DOHH2 (cell line): ENCODE measurements at regions not wholly inside any gene's neighbourhood (a gene's known extent, or its start where the extent isn't known, plus 50 kb on each side); places are given as distances from the start of the nearest gene placed in this dataset.
"Not testable (repeated sequence)": the region's sequence is repeated elsewhere in the genome, so short reads cannot be mapped to it uniquely, and the experiment has no call there.

ENCODE experiments used
- H3F3A ChIP-seq: fragments of 200-600 bp; sonication (generic), shearing (Covaris generic); 2 replicates; pipeline ENCODE4 v1.6.0; 2016; ENCODE audit warnings: antibody characterized with exemption, mild to moderate bottlenecking; ENCODE audit not compliant: control insufficient read depth, insufficient read depth
- H3K27ac ChIP-seq: fragments of 200-600 bp; sonication (generic); 2 replicates; pipeline ENCODE4 v1.5.1; 2014; ENCODE audit warnings: low read depth, mild to moderate bottlenecking, low read length, moderate library complexity
- H3K27me3 ChIP-seq: fragments of 200-600 bp; sonication (generic); 2 replicates; pipeline ENCODE4 v1.6.1; 2014; ENCODE audit warnings: mild to moderate bottlenecking, low read length, mixed read lengths; ENCODE audit not compliant: control insufficient read depth
- H3K36me3 ChIP-seq: fragments of 200-600 bp; sonication (generic); 2 replicates; pipeline ENCODE4 v1.6.1; 2014; ENCODE audit warnings: mild to moderate bottlenecking, low read length, moderate library complexity, mixed read lengths; ENCODE audit not compliant: control insufficient read depth
- H3K4me1 ChIP-seq: fragments of 200-600 bp; sonication (generic); 2 replicates; pipeline ENCODE4 v1.6.1; 2014; ENCODE audit warnings: mild to moderate bottlenecking, low read length, mixed read lengths; ENCODE audit not compliant: control insufficient read depth
- H3K4me2 ChIP-seq: fragments of 200-600 bp; sonication (generic); 2 replicates; pipeline ENCODE4 v1.6.0; 2014; ENCODE audit warnings: mild to moderate bottlenecking, low read length, moderate library complexity
- H3K4me3 ChIP-seq: fragments of 200-600 bp; sonication (generic); 2 replicates; pipeline ENCODE4 v1.5.1; 2014; ENCODE audit warnings: mild to moderate bottlenecking, low read length, mixed read lengths
- H3K79me2 ChIP-seq: fragments of 200-600 bp; sonication (generic); 2 replicates; pipeline ENCODE4 v1.6.1; 2014; ENCODE audit warnings: mild to moderate bottlenecking, low read length, mixed read lengths; ENCODE audit not compliant: control insufficient read depth
- H3K9me2 ChIP-seq: fragments of 200-600 bp; sonication (generic); replicated peaks from 2 replicates; pipeline ENCODE4 v1.6.1; 2014; ENCODE audit warnings: mild to moderate bottlenecking, low read length, mixed read lengths; ENCODE audit not compliant: control insufficient read depth
- H3K9me3 ChIP-seq: fragments of 200-600 bp; sonication (generic); 2 replicates; pipeline ENCODE4 v1.6.1; 2014; ENCODE audit warnings: antibody characterized with exemption, low read length, mixed read lengths; ENCODE audit not compliant: control insufficient read depth, insufficient read depth
- H4K20me1 ChIP-seq: fragments of 200-600 bp; sonication (generic); 2 replicates; pipeline ENCODE4 v1.6.0; 2014; ENCODE audit warnings: low read depth, mild to moderate bottlenecking, antibody characterized with exemption, low read length, moderate library complexity; ENCODE audit not compliant: control insufficient read depth, insufficient read depth
- CTCF ChIP-seq: fragments of 200-600 bp; sonication (generic); IDR thresholded peaks from one replicate; pipeline ENCODE4 v1.5.1; 2014; ENCODE audit warnings: antibody characterized with exemption, mild to moderate bottlenecking, low read depth, low read length; ENCODE audit not compliant: poor library complexity, severe bottlenecking
- EZH2phosphoT487 ChIP-seq: fragments of 200-600 bp; sonication (generic); IDR thresholded peaks from 2 replicates; pipeline ENCODE4 v1.6.1; 2017; ENCODE audit warnings: borderline replicate concordance, mild to moderate bottlenecking, antibody characterized with exemption, low read length, moderate library complexity, mixed read lengths

- no peaks in the 10 kb centered on the region for H3K79me2 ChIP-seq
- no peaks in the 10 kb centered on the region for H4K20me1 ChIP-seq
- no peak overlapping the region for H3K27ac ChIP-seq
- no peaks in the 10 kb centered on the region for H3K36me3 ChIP-seq
- H3K27me3 ChIP-seq = no peaks in the 10 kb centered on the region
- no peaks in the 10 kb centered on the region for H3K9me3 ChIP-seq
- no peaks in the 10 kb centered on the region for H3F3A ChIP-seq
- H3K9me2 ChIP-seq = no peaks in the 10 kb centered on the region
- no peak for TF ChIP-seq EZH2phosphoT487
- no peak for TF ChIP-seq CTCF
- H3K4me1 ChIP-seq = no peaks in the 10 kb centered on the region
- no peak overlapping the region for H3K4me3 ChIP-seq
- no peak overlapping the region for H3K4me2 ChIP-seq
Observed at GRCh38 chr5:17024686-17025180, 88.6 kb upstream of the MYO10 start.

GRCh38 chr5:17031659-17032277, 95.7 kb upstream of the MYO10 start:
- H3K79me2 ChIP-seq, H3K27me3 ChIP-seq, H3F3A ChIP-seq, H4K20me1 ChIP-seq, H3K4me2 ChIP-seq, H3K4me1 ChIP-seq, H3K27ac ChIP-seq, H3K36me3 ChIP-seq, H3K9me3 ChIP-seq, H3K9me2 ChIP-seq, H3K4me3 ChIP-seq: not testable (repeated sequence)

GRCh38 chr5:17032314-17032985, 96.4 kb upstream of the MYO10 start:
- not testable (repeated sequence) for H3F3A ChIP-seq, H3K9me3 ChIP-seq, H3K79me2 ChIP-seq, H3K4me1 ChIP-seq, H4K20me1 ChIP-seq, H3K4me3 ChIP-seq, H3K27me3 ChIP-seq, H3K27ac ChIP-seq, H3K4me2 ChIP-seq, H3K9me2 ChIP-seq, H3K36me3 ChIP-seq

- not testable (repeated sequence) for H3K9me2 ChIP-seq, H3K79me2 ChIP-seq, H3K4me3 ChIP-seq, H3K27ac ChIP-seq, H3K4me1 ChIP-seq, H3K27me3 ChIP-seq, H3K4me2 ChIP-seq, H4K20me1 ChIP-seq, H3F3A ChIP-seq, H3K36me3 ChIP-seq, H3K9me3 ChIP-seq
Observed at GRCh38 chr5:17034992-17035391, 98.9 kb upstream of the MYO10 start.

- TF ChIP-seq EZH2phosphoT487 (no peak), CTCF (no peak)
- Histone ChIP-seq H3K4me1 (no peaks in the 10 kb centered on the region), H3K4me3 (no peak overlapping the region), H3K36me3 (no peaks in the 10 kb centered on the region), H3K27ac (no peak overlapping the region), H3K4me2 (no peak overlapping the region), H4K20me1 (no peaks in the 10 kb centered on the region), H3K79me2 (no peaks in the 10 kb centered on the region), H3F3A (no peaks in the 10 kb centered on the region), H3K9me2 (no peaks in the 10 kb centered on the region), H3K9me3 (no peaks in the 10 kb centered on the region), H3K27me3 (no peaks in the 10 kb centered on the region)
Observed at GRCh38 chr5:17037751-17038150, 101.7 kb upstream of the MYO10 start.
